BLaER1 treated with 17β-estradiol and CSF1 and Interleukin-3, amounts not matched to agents 10 nM and 100 nM (cell line): ENCODE measurements at regions not wholly inside any gene's neighbourhood (a gene's known extent, or its start where the extent isn't known, plus 50 kb on each side); places are given as distances from the start of the nearest gene placed in this dataset.

Experiments used
- H3K27ac ChIP-seq, 11 experiments: shearing (Covaris generic); formaldehyde crosslinking; 2 replicates each; pipeline ENCODE4 v1.8.1; 2022
- H3K27me3 ChIP-seq, 11 experiments: shearing (Covaris generic); formaldehyde crosslinking; 2 replicates each; pipeline ENCODE4 v1.8.1; 2022
- H3K36me3 ChIP-seq, 11 experiments: shearing (Covaris generic); formaldehyde crosslinking; 2 replicates each; pipeline ENCODE4 v1.8.1; 2022
- H3K4me1 ChIP-seq, 10 experiments: shearing (Covaris generic); formaldehyde crosslinking; 2 replicates each; pipeline ENCODE4 v1.8.1; 2022
- H3K4me2 ChIP-seq, 11 experiments: shearing (Covaris generic); formaldehyde crosslinking; 2 replicates each; pipeline ENCODE4 v1.8.1; 2022
- H3K4me3 ChIP-seq, 10 experiments: shearing (Covaris generic); formaldehyde crosslinking; 2 replicates each; pipeline ENCODE4 v1.8.1; 2022
- H3K9ac ChIP-seq, 11 experiments: shearing (Covaris generic); formaldehyde crosslinking; 2 replicates each; pipeline ENCODE4 v1.8.1; 2022
- H3K9me3 ChIP-seq, 11 experiments: shearing (Covaris generic); formaldehyde crosslinking; replicated peaks in 1 of 11; 2 replicates each; pipeline ENCODE4 v1.8.1; 2022
- H4K20me1 ChIP-seq, 11 experiments: shearing (Covaris generic); formaldehyde crosslinking; 2 replicates each; pipeline ENCODE4 v1.8.1; 2022
- Cebpa-rat ChIP-seq, 11 experiments: shearing (Covaris generic); IDR thresholded peaks; 2 replicates each; pipeline ENCODE4 v1.8.1; 2022

- no peak overlapping the region for H3K27ac ChIP-seq
- H3K36me3 ChIP-seq: no peaks in the 10 kb centered on the region
- no peaks in the 10 kb centered on the region for H3K4me1 ChIP-seq
- no peak overlapping the region for H3K9ac ChIP-seq
- TF ChIP-seq Cebpa-rat (IDR thresholded peaks at IDR 0.05): no peak
- no peaks in the 10 kb centered on the region for H4K20me1 ChIP-seq
- no peaks in the 10 kb centered on the region for H3K9me3 ChIP-seq
- no peak overlapping the region for H3K4me3 ChIP-seq
- H3K4me2 ChIP-seq: no peak overlapping the region
- H3K27me3 ChIP-seq: no peaks in the 10 kb centered on the region
These were observed 62.5 kb upstream of the PRICKLE1 start for GRCh38 chr12:42652048-42652447.

GRCh38 chr12:42648061-42648460 is 58.5 kb upstream of the PRICKLE1 start:
- Histone ChIP-seq H3K27ac (no peak overlapping the region), H3K36me3 (no peaks in the 10 kb centered on the region), H3K4me3 (no peak overlapping the region), H3K4me2 (no peak overlapping the region), H3K9me3 (no peaks in the 10 kb centered on the region), H4K20me1 (no peaks in the 10 kb centered on the region), H3K27me3 (no peaks in the 10 kb centered on the region), H3K4me1 (peaks cover 0 to 6% (median 0%) of the 10 kb centered on the region in 10 experiments; a peak in 3 of 20 replicates), H3K9ac (no peak overlapping the region)
- TF ChIP-seq Cebpa-rat (IDR thresholded peaks at IDR 0.05): no peak

GRCh38 chr12:42643881-42644579 is 54.5 kb upstream of the PRICKLE1 start:
- no peaks in the 10 kb centered on the region for H4K20me1 ChIP-seq
- H3K27me3 ChIP-seq: no peaks in the 10 kb centered on the region
- H3K36me3 ChIP-seq: no peaks in the 10 kb centered on the region
- no peak overlapping the region for H3K27ac ChIP-seq
- H3K9me3 ChIP-seq: no peaks in the 10 kb centered on the region
- no peak overlapping the region for H3K4me3 ChIP-seq
- peaks cover 0 to 6% (median 0%) of the 10 kb centered on the region in 10 experiments; a peak in 3 of 20 replicates for H3K4me1 ChIP-seq
- H3K4me2 ChIP-seq: peak overlapping the region in 1 of 11 experiments; percentile 30; a peak in 4 of 22 replicates
- H3K9ac ChIP-seq: no peak overlapping the region
- no peak for TF ChIP-seq Cebpa-rat (IDR thresholded peaks at IDR 0.05)

- Histone ChIP-seq H3K27ac (no peak overlapping the region), H3K9ac (no peak overlapping the region), H3K27me3 (no peaks in the 10 kb centered on the region), H3K9me3 (peaks cover 0 to 9% (median 0%) of the 10 kb centered on the region in 11 experiments; a peak in 3 of 22 replicates), H3K36me3 (no peaks in the 10 kb centered on the region), H4K20me1 (no peaks in the 10 kb centered on the region), H3K4me3 (no peak overlapping the region), H3K4me1 (peaks cover 0 to 6% (median 2%) of the 10 kb centered on the region in 10 experiments; a peak in 5 of 20 replicates), H3K4me2 (no peak overlapping the region)
- no peak for TF ChIP-seq Cebpa-rat (IDR thresholded peaks at IDR 0.05)
These were observed 51.8 kb upstream of the PRICKLE1 start for GRCh38 chr12:42641221-42641885.

- Histone ChIP-seq H3K4me3 (no peak overlapping the region), H3K27ac (no peak overlapping the region), H3K4me2 (no peak overlapping the region), H3K9me3 (peaks cover 0 to 9% (median 0%) of the 10 kb centered on the region in 11 experiments; a peak in 3 of 22 replicates), H3K36me3 (no peaks in the 10 kb centered on the region), H3K9ac (no peak overlapping the region), H4K20me1 (no peaks in the 10 kb centered on the region), H3K4me1 (peaks cover 0 to 6% (median 2%) of the 10 kb centered on the region in 10 experiments; a peak in 5 of 20 replicates), H3K27me3 (no peaks in the 10 kb centered on the region)
- TF ChIP-seq Cebpa-rat (IDR thresholded peaks at IDR 0.05): no peak
These were observed 50.8 kb upstream of the PRICKLE1 start for GRCh38 chr12:42640391-42640790.

GRCh38 chr12:42639556-42639955 is 50.0 kb upstream of the PRICKLE1 start:
- TF ChIP-seq Cebpa-rat (IDR thresholded peaks at IDR 0.05): no peak
- H3K27me3 ChIP-seq: no peaks in the 10 kb centered on the region
- no peaks in the 10 kb centered on the region for H4K20me1 ChIP-seq
- H3K27ac ChIP-seq: no peak overlapping the region
- H3K4me3 ChIP-seq: no peak overlapping the region
- no peak overlapping the region for H3K9ac ChIP-seq
- H3K4me2 ChIP-seq: no peak overlapping the region
- peaks cover 0 to 6% (median 2%) of the 10 kb centered on the region in 10 experiments; a peak in 5 of 20 replicates for H3K4me1 ChIP-seq
- peaks cover 0 to 9% (median 0%) of the 10 kb centered on the region in 11 experiments; a peak in 3 of 22 replicates for H3K9me3 ChIP-seq
- no peaks in the 10 kb centered on the region for H3K36me3 ChIP-seq
